CD4-positive, CD25-positive, alpha-beta regulatory T cell (primary cell): ENCODE measurements at regions not wholly inside any gene's neighbourhood (a gene's known extent, or its start where the extent isn't known, plus 50 kb on each side); places are given as distances from the start of the nearest gene placed in this dataset.
"Not testable (repeated sequence)": the region's sequence is repeated elsewhere in the genome, so short reads cannot be mapped to it uniquely, and the experiment has no call there.

Source experiments
- ATAC-seq, 2 donors: fragments of 150-1000 bp; cut with Tn5 transposase; one replicate each; pipeline ENCODE4 v1.10.0; 2021; ENCODE audit warnings: low read depth in 2 of 2, moderate number of reproducible peaks in 2 of 2, moderate library complexity in 1 of 2
- DNase-seq, 3 donors: peaks; one replicate each; pipeline versions ENCODE4 v3.0.0 to v3.0.0-alpha.2; 2012 to 2022; ENCODE audit warnings: mixed read lengths in 1 of 3
- H3K27ac ChIP-seq: one replicate; pipeline ENCODE4 v1.7.0; 2013; ENCODE audit warnings: mild to moderate bottlenecking, low read length; ENCODE audit not compliant: insufficient read depth, poor library complexity, severe bottlenecking
- H3K27me3 ChIP-seq: one replicate; pipeline ENCODE4 v1.7.0; 2013; ENCODE audit warnings: low read length; ENCODE audit not compliant: control insufficient read depth, insufficient read depth
- H3K36me3 ChIP-seq: one replicate; pipeline ENCODE4 v1.7.0; 2013; ENCODE audit warnings: mild to moderate bottlenecking, low read length, moderate library complexity; ENCODE audit not compliant: control insufficient read depth, insufficient read depth
- H3K4me1 ChIP-seq: 2 replicates; pipeline ENCODE4 v1.7.0; 2013; ENCODE audit warnings: mild to moderate bottlenecking, low read length; ENCODE audit not compliant: insufficient read depth, control insufficient read depth, poor library complexity, severe bottlenecking
- H3K4me3 ChIP-seq: one replicate; pipeline ENCODE4 v1.7.0; 2013; ENCODE audit warnings: low read depth, mild to moderate bottlenecking, low read length, moderate library complexity
- H3K9me3 ChIP-seq, 2 experiments: 1 replicate in 1 of 2; 2 replicates in 1 of 2; pipeline ENCODE4 v1.7.0; 2013; ENCODE audit warnings: low read length in 2 of 2, mild to moderate bottlenecking in 1 of 2, moderate library complexity in 1 of 2; ENCODE audit not compliant: control insufficient read depth in 2 of 2
- H3K27ac Mint-ChIP-seq, 3 donors: one replicate each; pipeline ENCODE4 v1.8.0; 2020 to 2022; ENCODE audit warnings: mild to moderate bottlenecking in 3 of 3, mixed read lengths in 3 of 3, moderate library complexity in 2 of 3
- H3K27me3 Mint-ChIP-seq: one replicate; pipeline ENCODE4 v1.8.0; 2022; ENCODE audit warnings: mild to moderate bottlenecking, mixed read lengths
- H3K36me3 Mint-ChIP-seq: one replicate; pipeline ENCODE4 v1.8.0; 2020; ENCODE audit warnings: mixed read lengths
- H3K4me1 Mint-ChIP-seq, 4 donors: one replicate each; pipeline ENCODE4 v1.8.0; 2020 to 2022; ENCODE audit warnings: mixed read lengths in 4 of 4, mild to moderate bottlenecking in 1 of 4
- H3K4me3 Mint-ChIP-seq, 4 donors: one replicate each; pipeline ENCODE4 v1.8.0; 2020 to 2022; ENCODE audit warnings: mild to moderate bottlenecking in 4 of 4, mixed read lengths in 4 of 4, moderate library complexity in 3 of 4
- H3K9me3 Mint-ChIP-seq, 7 donors: one replicate each; pipeline ENCODE4 v1.8.0; 2020 to 2022; ENCODE audit warnings: mixed read lengths in 7 of 7, mild to moderate bottlenecking in 3 of 7, moderate library complexity in 2 of 7

DNA sequence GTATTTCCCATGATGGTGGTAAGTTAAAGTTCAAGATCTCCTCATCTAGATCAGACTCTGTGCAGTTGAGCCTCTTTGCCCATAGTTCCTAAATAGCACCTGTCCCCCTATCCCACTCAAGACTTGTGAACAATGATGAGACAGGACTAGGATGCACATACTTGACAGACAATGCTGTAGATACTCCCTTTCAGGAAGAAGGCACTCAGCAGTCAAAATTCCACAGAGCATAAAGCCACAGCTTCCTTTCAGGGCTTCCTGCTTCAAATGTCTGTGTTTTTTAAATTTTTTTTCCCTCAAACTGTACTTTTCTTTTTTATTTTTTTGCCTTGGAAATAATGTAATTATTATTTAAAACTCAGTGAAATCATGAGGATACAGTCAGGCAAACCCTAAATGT lies 1305.3 kb downstream of the RPIA start:
- not testable (repeated sequence) for H3K36me3 Mint-ChIP-seq, H3K27me3 Mint-ChIP-seq, ATAC-seq, H3K9me3 Mint-ChIP-seq, H3K27ac Mint-ChIP-seq, H3K4me1 ChIP-seq, H3K9me3 ChIP-seq, DNase-seq, H3K4me1 Mint-ChIP-seq, H3K4me3 ChIP-seq, H3K4me3 Mint-ChIP-seq, H3K36me3 ChIP-seq, H3K27me3 ChIP-seq, H3K27ac ChIP-seq

DNA sequence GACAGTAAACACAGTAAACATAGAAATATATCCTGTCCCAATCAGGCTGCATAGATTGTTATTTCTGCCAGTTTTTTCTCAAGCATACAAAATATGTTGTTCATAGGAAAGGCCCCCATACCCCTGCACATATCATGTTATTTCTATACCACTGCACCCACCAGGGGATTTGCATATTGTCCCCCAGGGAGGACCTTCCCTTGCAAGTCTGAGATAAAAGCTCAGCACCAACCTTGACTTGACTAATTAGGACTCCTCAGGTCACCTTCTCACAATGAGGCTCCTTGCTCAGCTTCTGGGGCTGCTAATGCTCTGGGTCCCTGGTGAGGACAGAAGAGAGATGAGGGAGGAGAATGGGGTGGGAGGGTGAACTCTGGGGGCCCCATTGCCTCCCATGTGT lies 1313.1 kb downstream of the RPIA start:
- H3K27ac ChIP-seq, H3K4me3 Mint-ChIP-seq: not testable (repeated sequence)

DNA sequence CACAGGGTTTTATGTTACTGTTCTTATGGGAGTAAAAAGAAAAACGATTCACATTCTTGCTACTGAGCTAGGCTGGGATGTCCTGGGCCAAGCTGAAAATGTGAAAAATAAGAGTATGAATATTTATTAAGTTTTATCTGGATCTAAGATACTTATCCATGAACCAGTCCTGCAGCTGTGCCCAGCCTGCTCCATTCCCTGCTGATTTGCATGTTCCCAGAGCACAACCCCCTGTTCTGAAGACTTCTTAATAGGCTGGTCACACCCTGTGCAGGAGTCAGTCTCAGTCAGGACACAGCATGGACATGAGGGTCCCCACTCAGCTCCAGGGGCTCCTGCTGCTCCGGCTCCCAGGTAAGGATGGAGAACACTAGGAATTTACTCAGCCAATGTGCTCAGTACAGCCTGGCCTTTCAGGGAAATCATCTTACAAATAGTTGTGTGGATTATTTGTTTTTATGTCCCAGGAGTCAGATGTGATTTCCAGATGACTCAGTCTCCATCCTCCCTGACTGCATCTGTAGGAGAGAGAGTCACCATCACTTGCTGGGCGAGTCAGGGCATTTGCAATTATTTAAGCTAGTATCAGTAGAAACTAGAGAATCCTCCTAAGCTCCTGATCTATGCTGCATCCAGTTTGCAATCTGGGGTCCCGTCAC lies 1319.1 kb downstream of the RPIA start:
- H3K4me3 ChIP-seq, H3K4me1 Mint-ChIP-seq, H3K9me3 ChIP-seq, H3K4me3 Mint-ChIP-seq, H3K36me3 Mint-ChIP-seq, H3K27me3 ChIP-seq, H3K27ac Mint-ChIP-seq, ATAC-seq, H3K4me1 ChIP-seq, H3K9me3 Mint-ChIP-seq, H3K36me3 ChIP-seq, DNase-seq, H3K27ac ChIP-seq, H3K27me3 Mint-ChIP-seq: not testable (repeated sequence)

More for the DNA sequence above, 1313.1 kb downstream of the RPIA start:
- ATAC-seq, H3K4me1 Mint-ChIP-seq, H3K27me3 Mint-ChIP-seq, H3K27me3 ChIP-seq, DNase-seq, H3K9me3 ChIP-seq, H3K36me3 Mint-ChIP-seq, H3K36me3 ChIP-seq, H3K9me3 Mint-ChIP-seq, H3K27ac Mint-ChIP-seq, H3K4me3 ChIP-seq, H3K4me1 ChIP-seq: not testable (repeated sequence)

DNA sequence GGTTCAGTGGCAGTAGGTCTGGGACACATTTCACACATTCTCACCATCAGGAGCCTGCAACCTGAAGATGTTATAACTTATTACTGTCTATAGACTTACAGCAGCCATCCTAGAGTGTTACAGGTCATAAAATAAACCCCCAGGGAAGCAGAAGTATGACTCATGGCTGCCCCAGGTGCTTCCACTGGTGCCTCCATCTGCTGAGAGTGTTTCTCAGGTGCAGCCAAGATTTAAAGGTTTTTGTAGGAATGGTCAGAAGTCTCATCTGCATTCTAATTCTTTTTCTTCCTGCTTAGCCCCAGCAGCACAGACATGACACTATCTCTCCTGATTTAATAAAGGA lies 1319.6 kb downstream of the RPIA start:
- not testable (repeated sequence) for H3K9me3 Mint-ChIP-seq

DNA sequence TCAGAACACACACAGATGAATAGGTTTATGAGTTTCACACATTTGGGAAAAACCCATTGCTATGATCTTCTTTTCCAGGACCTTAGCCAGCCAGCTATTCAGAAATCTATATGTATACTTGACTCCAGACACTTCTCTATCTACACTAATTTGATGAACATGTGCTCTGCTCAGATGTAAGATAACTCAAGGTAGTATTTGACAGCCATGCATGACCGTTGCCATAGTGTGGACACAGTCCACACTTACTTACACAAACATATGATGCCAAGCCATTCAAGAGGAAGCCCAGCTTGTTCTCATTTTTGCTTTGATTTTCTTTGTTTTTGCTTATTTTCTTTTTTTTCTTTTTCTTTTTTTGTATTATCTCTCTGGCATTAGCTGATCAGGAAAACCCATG lies 1328.4 kb downstream of the RPIA start:
- not testable (repeated sequence) for H3K9me3 Mint-ChIP-seq, H3K4me1 ChIP-seq, H3K27me3 ChIP-seq, DNase-seq, H3K27ac ChIP-seq, H3K4me1 Mint-ChIP-seq, H3K36me3 Mint-ChIP-seq, H3K36me3 ChIP-seq, H3K4me3 Mint-ChIP-seq, H3K27me3 Mint-ChIP-seq, H3K9me3 ChIP-seq, H3K4me3 ChIP-seq, ATAC-seq, H3K27ac Mint-ChIP-seq

More for the DNA sequence above, 1319.6 kb downstream of the RPIA start:
- H3K27ac Mint-ChIP-seq, H3K27ac ChIP-seq, H3K27me3 ChIP-seq, H3K4me3 Mint-ChIP-seq, H3K4me1 Mint-ChIP-seq, ATAC-seq, H3K36me3 ChIP-seq, H3K4me1 ChIP-seq, DNase-seq, H3K4me3 ChIP-seq, H3K9me3 ChIP-seq, H3K27me3 Mint-ChIP-seq, H3K36me3 Mint-ChIP-seq: not testable (repeated sequence)

DNA sequence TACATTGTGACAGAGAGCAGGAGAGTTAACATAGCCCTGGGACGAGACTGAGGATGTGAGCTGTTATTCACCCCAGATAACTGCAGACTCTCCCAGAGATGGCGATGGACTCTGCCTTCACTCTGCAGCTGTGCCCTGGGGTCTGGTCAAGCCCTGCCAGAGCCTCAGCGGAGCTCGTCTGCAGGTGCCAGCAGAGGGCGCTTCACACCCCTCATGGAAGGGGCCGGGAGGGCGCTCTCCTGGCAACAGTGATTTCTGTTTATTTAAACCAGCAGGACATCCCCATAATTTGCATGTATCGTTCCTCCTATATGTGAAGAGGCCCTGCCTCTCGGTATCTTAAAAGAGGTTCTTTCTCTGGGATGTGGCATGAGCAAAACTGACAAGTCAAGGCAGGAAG lies 1329.8 kb downstream of the RPIA start:
- H3K9me3 Mint-ChIP-seq, H3K9me3 ChIP-seq, ATAC-seq, H3K4me1 Mint-ChIP-seq, H3K27me3 ChIP-seq, H3K4me3 ChIP-seq, H3K36me3 ChIP-seq, H3K27ac ChIP-seq, H3K27me3 Mint-ChIP-seq, H3K4me3 Mint-ChIP-seq, H3K4me1 ChIP-seq, H3K36me3 Mint-ChIP-seq, H3K27ac Mint-ChIP-seq, DNase-seq: not testable (repeated sequence)

DNA sequence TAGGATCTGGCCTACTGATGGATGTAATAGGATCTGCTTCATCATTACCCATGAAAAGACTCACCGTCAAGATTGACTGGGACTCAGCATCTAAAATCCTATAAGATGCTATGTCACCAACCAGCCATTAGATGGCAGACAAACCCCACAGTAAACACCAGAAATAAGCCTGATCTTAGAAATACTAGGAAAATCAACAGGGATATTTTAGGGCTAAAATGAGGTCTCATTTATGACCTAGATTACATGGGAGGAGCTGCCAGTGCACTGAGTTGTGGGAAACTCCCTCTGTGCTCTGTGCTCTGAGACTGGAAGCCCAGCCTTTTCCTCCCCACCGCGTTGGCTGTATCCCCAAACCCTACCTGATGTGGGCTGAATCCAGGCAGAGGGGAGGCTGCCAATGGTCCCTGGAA lies 1335.8 kb downstream of the RPIA start:
- not testable (repeated sequence) for H3K27me3 Mint-ChIP-seq, H3K36me3 ChIP-seq, H3K27ac Mint-ChIP-seq, H3K4me3 Mint-ChIP-seq, H3K4me3 ChIP-seq, H3K9me3 Mint-ChIP-seq, H3K4me1 ChIP-seq, H3K27ac ChIP-seq, DNase-seq, H3K9me3 ChIP-seq, H3K27me3 ChIP-seq, ATAC-seq, H3K4me1 Mint-ChIP-seq, H3K36me3 Mint-ChIP-seq

DNA sequence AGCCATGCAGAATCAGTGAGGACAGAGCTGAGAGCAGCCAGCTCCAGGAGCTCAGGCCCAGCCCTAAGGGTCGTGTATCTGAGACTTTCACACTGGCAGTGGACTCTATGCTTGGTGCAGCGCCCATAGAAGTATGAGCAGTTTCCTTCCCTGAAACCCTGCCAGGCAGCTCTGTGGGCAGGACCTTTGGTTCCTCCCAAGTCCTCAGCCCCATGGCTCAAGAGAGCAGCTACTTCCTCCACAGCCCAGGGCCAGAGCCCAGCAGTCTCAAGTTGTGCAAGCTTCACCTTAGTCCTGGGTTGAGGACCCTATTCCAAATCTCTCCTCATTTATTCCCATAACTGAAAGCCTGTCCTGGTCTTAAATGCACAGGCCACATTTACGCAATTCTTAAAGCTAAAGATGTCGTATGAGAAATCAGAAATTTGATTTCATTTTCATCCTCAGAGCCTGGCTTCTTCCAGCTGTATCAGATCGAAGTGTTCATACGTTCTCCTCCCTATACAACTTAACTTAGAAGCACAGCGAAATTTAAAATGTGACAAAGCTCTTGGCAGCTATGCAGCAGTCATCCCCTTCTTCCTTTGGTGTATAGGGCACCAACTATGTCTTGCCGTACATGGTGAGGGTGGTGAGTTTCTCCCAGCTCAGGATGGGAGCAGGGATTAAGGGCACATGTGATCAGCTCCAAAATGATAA lies 1337.1 kb downstream of the RPIA start:
- not testable (repeated sequence) for H3K36me3 ChIP-seq, ATAC-seq, H3K27ac ChIP-seq, H3K27ac Mint-ChIP-seq, H3K4me1 ChIP-seq, DNase-seq, H3K4me1 Mint-ChIP-seq, H3K9me3 Mint-ChIP-seq, H3K4me3 ChIP-seq, H3K27me3 Mint-ChIP-seq, H3K4me3 Mint-ChIP-seq, H3K36me3 Mint-ChIP-seq, H3K9me3 ChIP-seq, H3K27me3 ChIP-seq
